GM12878 (cell line): ENCODE measurements at regions not wholly inside any gene's neighbourhood (a gene's known extent, or its start where the extent isn't known, plus 50 kb on each side); places are given as distances from the start of the nearest gene placed in this dataset.

Experiments used
- ATAC-seq: fragments of 200-7000 bp; cut with Tn5 transposase; 3 replicates; pipeline ENCODE4 v1.9.1; 2020; ENCODE audit warnings: mild to moderate bottlenecking, moderate library complexity
- BruUV-seq: library from RNA; stranded (reverse); fragments of 400-500 nt; replicated peaks from 2 replicates; lab custom pipeline; 2021; lab: Mats Ljungman, UMichigan
- CTCF ChIA-PET: fragments of 300-600 bp; sonication (Branson Sonifier 250); formaldehyde crosslinking; extraction: SDS; loops from one replicate; lab custom pipeline; 2021; ENCODE audit warnings: inconsistent platforms; lab: Yijun Ruan, JAX
- POLR2A ChIA-PET: fragments of 350-600 bp; formaldehyde crosslinking; extraction: SDS; loops from one replicate; lab custom pipeline; 2021; ENCODE audit warnings: inconsistent platforms; lab: Charles Lee
- RAD21 ChIA-PET: fragments of 300-600 bp; sonication (Branson Sonifier 250); formaldehyde crosslinking; loops from one replicate; lab custom pipeline; 2023; ENCODE audit warnings: antibody characterized with exemption; ENCODE audit not compliant: unreplicated experiment; lab: Charles Lee
- SMC1A ChIA-PET: fragments of 300-600 bp; sonication (Branson Sonifier 250); formaldehyde crosslinking; loops from one replicate; lab custom pipeline; 2023; ENCODE audit not compliant: unreplicated experiment, uncharacterized antibody; lab: Charles Lee
- DNase-seq: peaks from one replicate; pipeline ENCODE4 v3.0.0-alpha.2; 2011; ENCODE audit warnings: low read depth, low spot score
- FAIRE-seq: peaks from 3 replicates; lab custom pipeline; 2011; peaks lifted over from hg19 to GRCh38; lab: Jason Lieb, UNC
- H2AFZ ChIP-seq: 2 replicates; pipeline ENCODE4 v1.6.0; 2011; ENCODE audit warnings: low read depth, low read length, control low read depth; ENCODE audit not compliant: control insufficient read depth
- H3K27ac ChIP-seq: 2 replicates; pipeline ENCODE4 v1.5.1; 2011; ENCODE audit warnings: control low read depth; ENCODE audit not compliant: control insufficient read depth, insufficient read depth
- H3K27me3 ChIP-seq, 2 experiments: replicated peaks in 1 of 2; 2 replicates each; pipeline versions ENCODE4 v1.6.0 to v1.6.1; 2011; ENCODE audit warnings: low read length in 1 of 2; ENCODE audit not compliant: control insufficient read depth in 2 of 2, insufficient read depth in 2 of 2
- H3K36me3 ChIP-seq, 2 experiments: 2 replicates each; pipeline ENCODE4 v1.5.1; 2011; ENCODE audit warnings: low read length in 1 of 2; ENCODE audit not compliant: control insufficient read depth in 2 of 2, insufficient read depth in 2 of 2
- H3K4me1 ChIP-seq: 2 replicates; pipeline ENCODE4 v1.6.1; 2011; ENCODE audit warnings: mild to moderate bottlenecking, low read length, moderate library complexity, mixed read lengths; ENCODE audit not compliant: control insufficient read depth, insufficient read depth
- H3K4me2 ChIP-seq: 2 replicates; pipeline ENCODE4 v1.6.0; 2011; ENCODE audit warnings: control low read depth; ENCODE audit not compliant: control insufficient read depth, insufficient read depth
- H3K4me3 ChIP-seq: fragments of 200-600 bp; sonication (generic); 2 replicates; pipeline ENCODE4 v1.5.1; 2016
- H3K79me2 ChIP-seq: 2 replicates; pipeline ENCODE4 v1.6.0; 2011; ENCODE audit warnings: low read length; ENCODE audit not compliant: control insufficient read depth, insufficient read depth
- H3K9ac ChIP-seq: 2 replicates; pipeline ENCODE4 v1.8.0; 2011; ENCODE audit warnings: low read length, control low read depth, mixed read lengths; ENCODE audit not compliant: control insufficient read depth, insufficient read depth
- H3K9me3 ChIP-seq: replicated peaks from 3 replicates; pipeline ENCODE4 v1.5.1; 2011; ENCODE audit warnings: mild to moderate bottlenecking, low read length; ENCODE audit not compliant: control insufficient read depth, insufficient read depth
- H4K20me1 ChIP-seq: 2 replicates; pipeline ENCODE4 v1.6.0; 2011; ENCODE audit not compliant: control insufficient read depth, insufficient read depth
- CHD2 ChIP-seq: IDR thresholded peaks from 2 replicates; pipeline ENCODE4 v1.6.1; 2011; ENCODE audit warnings: low read depth, low read length, improper control_type of control experiment, borderline replicate concordance
- CTCF ChIP-seq, 3 experiments: IDR thresholded peaks in 2 of 3; conservative IDR thresholded peaks in 1 of 3; 2 replicates each; pipeline ENCODE4 v1.5.1; 2011; ENCODE audit warnings: low read depth in 3 of 3, low read length in 3 of 3, mild to moderate bottlenecking in 3 of 3, control low read depth in 2 of 3, moderate library complexity in 2 of 3, inconsistent platforms in 1 of 3, mixed read lengths in 1 of 3; ENCODE audit not compliant: control insufficient read depth in 2 of 3, insufficient read depth in 1 of 3; ENCODE audit errors: extremely low read depth in 1 of 3
- HSF1 ChIP-seq: fragments of 150-350 bp; IDR thresholded peaks from 2 replicates; pipeline ENCODE4 v1.6.1; 2014; ENCODE audit warnings: mild to moderate bottlenecking, low read depth, low read length
- IRF3 ChIP-seq: fragments of 450-650 bp; IDR thresholded peaks from 2 replicates; pipeline ENCODE4 v1.6.1; 2014; ENCODE audit warnings: mild to moderate bottlenecking
- NFIC ChIP-seq: IDR thresholded peaks from 2 replicates; pipeline ENCODE4 v1.6.1; 2012; ENCODE audit warnings: low read depth, mild to moderate bottlenecking, inconsistent platforms, low read length, moderate library complexity
- NFXL1 ChIP-seq: fragments of 450-650 bp; IDR thresholded peaks from 2 replicates; pipeline ENCODE4 v1.6.1; 2017; ENCODE audit warnings: antibody characterized with exemption, mild to moderate bottlenecking, borderline replicate concordance
- NR2C1 ChIP-seq: fragments of 450-650 bp; IDR thresholded peaks from 2 replicates; pipeline ENCODE4 v1.6.1; 2017; ENCODE audit warnings: antibody characterized with exemption, mild to moderate bottlenecking, moderate library complexity
- POLR2AphosphoS5 ChIP-seq: IDR thresholded peaks from 2 replicates; pipeline ENCODE4 v1.6.1; 2011; ENCODE audit warnings: mild to moderate bottlenecking, low read length, inconsistent platforms
- RAD51 ChIP-seq: fragments of 450-650 bp; IDR thresholded peaks from 2 replicates; pipeline ENCODE4 v1.6.1; 2016; ENCODE audit warnings: moderate library complexity, mild to moderate bottlenecking, inconsistent platforms
- RB1 ChIP-seq: fragments of 450-650 bp; formaldehyde crosslinking; IDR thresholded peaks from 2 replicates; pipeline ENCODE4 v1.6.1; 2017; ENCODE audit warnings: mild to moderate bottlenecking, borderline replicate concordance
- RBBP5 ChIP-seq: fragments of 200-600 bp; sonication (generic); conservative IDR thresholded peaks from 2 replicates; pipeline ENCODE4 v1.6.1; 2016
- SMC3 ChIP-seq: IDR thresholded peaks from 2 replicates; pipeline ENCODE4 v1.6.1; 2011; ENCODE audit warnings: low read length, improper control_type of control experiment, borderline replicate concordance
- SPI1 ChIP-seq: IDR thresholded peaks from 2 replicates; pipeline ENCODE4 v1.6.1; 2011; ENCODE audit warnings: low read depth, mild to moderate bottlenecking, low read length, moderate library complexity, borderline replicate concordance; ENCODE audit not compliant: insufficient read depth
- TCF3 ChIP-seq: IDR thresholded peaks from 2 replicates; pipeline ENCODE4 v1.6.1; 2012; ENCODE audit warnings: low read depth, mild to moderate bottlenecking, low read length, borderline replicate concordance; ENCODE audit not compliant: insufficient read depth
- WGBS: methylation state at CpG from one replicate; pipeline ENCODE4 v1.1.6; 2016; ENCODE audit warnings: low lambda C conversion rate; ENCODE audit not compliant: insufficient replicate concordance, insufficient coverage; ENCODE audit errors: missing lambda C conversion rate; 5-methylcytosine and 5-hydroxymethylcytosine counted together
- in situ Hi-C: fragments of 300-500 bp; cut with MboI; formaldehyde crosslinking; loops from 9 replicates; pipeline ENCODE4 v1.14.3; 2018; ENCODE audit warnings: mixed read lengths
- intact Hi-C: fragments of 100-400 bp; cut with micrococcal nuclease; formaldehyde crosslinking; loops from one replicate; pipeline ENCODE4 v1.14.2; 2022; ENCODE audit not compliant: unreplicated experiment

GRCh38 chr6:125558241-125558843 is 191.1 kb upstream of the HEY2 start:
- H3K4me3 ChIP-seq, result no peak overlapping the region
- CTCF ChIA-PET, result interaction anchor here (1.2 to 1.6 kb wide), 2 partner anchors 37 to 195 kb away, joined by 3 read pairs; no protein-coding TSS in a partner anchor
- BruUV-seq, result no TSS peak
- H3K27me3 ChIP-seq, result 0 out of 4 replicates have a peak, but pooled peaks cover 0 to 2% of the 10 kb centered on the region in 2 experiments
- no peaks in the 10 kb centered on the region for H3K36me3 ChIP-seq
- no peaks in the 10 kb centered on the region for H3K4me1 ChIP-seq
- no peak overlapping the region for H3K4me2 ChIP-seq
- SMC1A ChIA-PET, result interaction anchor here (0.7 to 1.5 kb wide), 2 partner anchors 11 to 214 kb away, joined by 3 read pairs; no protein-coding TSS in a partner anchor
- H3K9me3 ChIP-seq, result no peaks in the 10 kb centered on the region
- no peak for DNase-seq
- no peak overlapping the region for H3K9ac ChIP-seq
- no peaks in the 10 kb centered on the region for H3K79me2 ChIP-seq
- no peaks in the 10 kb centered on the region for H4K20me1 ChIP-seq
- 55% methylated on average over 7 of the region's 7 CpGs for WGBS
- intact Hi-C loops (no loop called here), in situ Hi-C loops (no loop called here)
- ATAC-seq, result no peak
- no peak overlapping the region for H2AFZ ChIP-seq
- no peak overlapping the region for H3K27ac ChIP-seq
- POLR2A ChIA-PET, result no interaction called here
- RAD21 ChIA-PET, result no interaction called here
- TF ChIP-seq SPI1 (no peak), IRF3 (no peak), CHD2 (no peak), NR2C1 (no peak), NFIC (no peak), RB1 (no peak), NFXL1 (no peak), RBBP5 (no peak), SMC3 (no peak), POLR2AphosphoS5 (no peak), RAD51 (no peak), CTCF (IDR thresholded peaks at IDR 0.05 in 2 of 3, conservative IDR thresholded peaks at IDR 0.05 in 1 of 3; ENCODE audit: control insufficient read depth in 2 of 3, extremely low read depth in 1 of 3, insufficient read depth in 1 of 3, low read depth in 3 of 3, low read length in 3 of 3) (no peak), HSF1 (no peak), TCF3 (no peak)
- TF ChIP-seq, all 136 proteins: peak for 0
- FAIRE-seq, result no peak
